ENCODE measurements at regions not wholly inside any gene's neighbourhood (a gene's known extent, or its start where the extent isn't known, plus 50 kb on each side); places are given as distances from the start of the nearest gene placed in this dataset.
"Not testable (repeated sequence)": the region's sequence is repeated elsewhere in the genome, so short reads cannot be mapped to it uniquely, and the experiment has no call there.

DNA sequence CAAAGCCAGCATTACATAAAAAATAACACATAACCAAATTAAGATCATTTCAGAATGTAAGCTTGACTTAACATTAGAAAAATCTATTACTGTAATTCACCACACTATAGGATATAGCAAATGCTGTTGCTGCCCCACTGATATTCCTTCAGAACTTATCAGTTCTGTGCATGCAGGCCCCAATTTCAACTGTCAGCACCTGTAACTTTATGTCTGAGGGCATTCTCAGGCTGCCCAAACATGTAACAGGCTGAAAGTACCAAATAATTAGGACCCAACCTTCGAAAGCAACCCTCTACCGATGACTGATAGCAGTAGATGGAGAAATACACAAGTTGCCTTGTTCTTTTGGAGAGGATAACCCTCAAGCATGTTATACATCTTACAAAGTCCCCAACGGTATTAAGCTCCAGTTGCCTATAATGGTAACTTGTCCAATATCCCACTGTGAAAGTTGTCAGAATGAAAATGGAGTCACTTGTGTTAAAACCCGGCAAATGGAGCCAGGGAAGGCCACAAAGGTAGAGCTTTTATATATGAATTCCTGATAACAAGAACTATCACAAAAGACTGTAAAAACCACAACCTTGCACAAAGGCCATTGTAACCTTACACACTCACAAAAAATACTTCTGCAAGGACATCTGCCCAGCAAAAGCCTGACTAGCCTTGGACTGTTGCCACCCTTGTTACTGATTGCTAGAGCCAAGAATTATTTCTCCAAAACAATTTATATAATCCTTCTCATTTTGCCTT, 66.9 kb upstream of the ZNF746 start:
- no peak for DNase-seq (ENCODE audit: low spot score)

DNA sequence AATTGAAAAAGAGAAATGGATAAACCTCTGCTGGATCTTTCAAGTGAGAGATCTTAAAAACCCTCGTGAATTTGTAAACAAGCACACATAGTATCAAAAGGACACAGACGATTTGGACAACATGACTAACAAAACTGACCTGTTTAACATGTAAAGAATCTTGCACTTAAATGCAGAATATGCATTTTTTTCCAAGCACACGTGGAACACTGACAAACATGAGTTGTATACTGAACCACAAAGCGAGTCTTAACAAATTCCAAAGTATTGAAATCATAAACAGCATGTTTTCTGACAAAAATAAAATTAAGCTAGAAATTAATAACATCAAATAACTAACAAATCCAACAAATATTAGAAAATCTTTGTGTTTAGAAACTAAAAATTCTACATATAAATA, 65.0 kb upstream of the ZNF746 start:
- DNase-seq (ENCODE audit: low spot score): no peak

DNA sequence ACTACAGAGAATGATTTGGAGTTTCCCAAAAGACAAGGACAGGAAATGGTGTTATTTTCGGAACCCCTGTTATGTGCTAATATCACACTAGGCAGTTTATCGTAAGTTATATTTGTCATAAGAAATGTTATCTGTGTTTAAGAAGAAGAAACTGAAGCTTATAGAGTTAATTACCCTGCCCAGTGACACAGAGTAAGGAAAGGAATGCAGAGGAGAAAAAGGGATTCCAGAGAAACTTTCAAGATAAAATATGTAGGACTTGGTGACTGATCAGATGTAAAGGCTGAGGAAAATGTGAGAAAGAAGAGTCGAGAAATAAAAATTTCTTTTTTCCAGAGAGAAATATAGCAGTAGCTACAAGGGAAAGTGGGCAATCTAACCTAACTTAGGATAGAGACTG, 63.5 kb upstream of the ZNF746 start:
- DNase-seq (ENCODE audit: low spot score): no peak

DNA sequence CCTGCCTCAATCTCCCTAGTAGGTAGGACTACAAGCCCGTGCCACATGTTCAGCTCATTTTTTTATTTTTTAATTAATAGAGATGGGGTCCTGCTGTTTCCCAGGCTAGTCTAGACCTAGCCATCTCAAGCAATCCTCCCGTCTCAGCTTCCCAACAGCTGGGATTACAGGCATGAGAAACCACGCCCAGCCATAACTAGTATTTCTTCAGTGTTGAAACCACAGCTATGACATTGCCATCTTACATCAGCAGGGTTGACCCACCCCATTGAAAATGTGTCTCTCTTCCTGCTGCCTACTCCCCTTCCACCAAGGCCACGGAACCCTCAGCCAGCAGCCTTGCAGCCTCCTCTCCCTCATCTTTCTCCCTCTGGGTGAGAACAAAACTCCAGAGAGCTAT, 62.1 kb upstream of the ZNF746 start:
- no peak for DNase-seq (ENCODE audit: low spot score)

DNA sequence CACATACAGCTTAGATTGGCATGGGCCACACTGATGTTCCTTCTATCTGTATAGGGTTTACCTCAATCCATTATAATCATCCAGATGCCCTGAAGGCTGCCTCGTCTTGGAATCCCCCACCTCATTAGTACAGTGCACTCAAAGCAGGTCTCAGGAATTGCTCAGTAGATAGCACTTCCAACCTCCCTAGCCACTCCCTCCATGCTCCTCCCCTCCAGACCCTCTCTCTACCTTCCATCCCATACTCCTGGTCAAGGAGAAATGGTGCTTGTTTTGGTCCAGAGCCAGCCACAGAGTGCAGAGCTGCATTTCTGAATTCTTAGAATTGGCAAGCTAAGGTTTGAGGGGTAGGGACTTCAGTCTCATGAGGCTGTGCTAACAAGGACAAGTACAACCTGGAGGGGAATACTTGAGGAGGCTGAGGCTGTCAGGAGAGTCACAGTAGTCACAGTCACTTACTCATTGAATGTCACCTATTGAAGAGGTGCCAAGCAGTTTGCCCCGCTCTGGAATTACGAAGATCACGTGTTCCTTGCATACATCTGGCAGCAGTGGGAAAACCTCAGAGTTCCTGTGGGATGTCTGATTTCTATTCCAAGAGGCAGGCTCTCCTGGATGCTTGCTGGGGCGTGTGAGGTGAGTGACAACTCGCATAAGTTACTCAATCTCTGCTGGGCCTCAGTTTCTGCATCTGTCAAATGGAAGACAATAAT, 60.7 kb upstream of the ZNF746 start:
- no peak for DNase-seq (ENCODE audit: low spot score)

DNA sequence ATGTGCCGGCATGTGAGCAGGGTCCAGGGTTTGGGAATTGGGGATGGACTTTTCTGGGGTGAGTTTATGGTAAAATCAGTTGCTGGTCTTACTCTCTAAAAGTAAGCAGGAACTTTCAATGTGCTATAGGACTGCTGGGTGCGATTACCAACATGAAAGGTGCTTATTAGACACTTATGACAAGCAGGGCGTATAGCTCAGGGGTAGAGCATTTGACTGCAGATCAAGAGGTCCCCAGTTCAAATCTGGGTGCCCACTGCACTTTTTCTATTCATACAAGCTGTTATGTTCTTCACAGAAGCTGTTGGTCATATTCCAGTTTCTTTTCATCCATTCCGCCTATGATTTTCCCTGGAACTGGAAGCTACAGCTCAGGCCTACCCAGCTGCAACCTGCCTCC, 58.9 kb upstream of the ZNF746 start:
- DNase-seq (ENCODE audit: low spot score): not testable (repeated sequence)

DNA sequence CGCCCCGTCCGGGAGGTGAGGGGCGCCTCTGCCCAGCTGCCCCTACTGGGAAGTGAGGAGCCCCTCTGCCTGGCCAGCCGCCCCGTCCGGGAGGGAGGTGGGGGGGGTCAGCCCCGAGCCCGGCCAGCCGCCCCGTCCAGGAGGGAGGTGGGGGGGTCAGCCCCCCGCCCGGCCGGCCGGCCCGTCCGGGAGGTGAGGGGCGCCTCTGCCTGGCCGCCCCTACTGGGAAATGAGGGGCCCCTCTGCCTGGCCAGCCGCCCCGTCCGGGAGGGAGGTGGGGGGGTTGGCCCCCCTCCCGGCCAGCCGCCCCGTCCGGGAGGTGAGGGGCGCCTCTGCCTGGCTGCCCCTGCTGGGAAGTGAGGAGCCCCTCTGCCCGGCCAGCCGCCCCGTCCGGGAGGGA, 57.2 kb upstream of the ZNF746 start:
- not testable (repeated sequence) for DNase-seq (ENCODE audit: low spot score)

DNA sequence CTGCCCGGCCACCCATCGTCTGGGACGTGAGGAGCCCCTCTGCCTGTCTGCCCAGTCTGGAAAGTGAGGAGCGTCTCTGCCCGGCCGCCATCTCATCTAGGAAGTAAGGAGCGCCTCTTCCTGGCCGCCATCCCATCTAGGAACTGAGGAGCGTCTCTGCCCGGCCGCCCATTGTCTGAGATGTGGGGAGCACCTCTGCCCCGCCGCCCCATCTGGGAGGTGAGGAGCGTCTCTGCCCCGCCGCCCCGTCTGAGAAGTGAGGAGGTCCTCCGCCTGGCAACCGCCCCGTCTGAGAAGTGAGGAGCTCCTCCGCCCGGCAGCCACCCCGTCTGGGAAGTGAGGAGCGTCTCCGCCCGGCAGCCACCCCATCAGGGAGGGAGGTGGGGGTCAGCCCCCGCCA, 56.4 kb upstream of the ZNF746 start:
- DNase-seq (ENCODE audit: low spot score): not testable (repeated sequence)

DNA sequence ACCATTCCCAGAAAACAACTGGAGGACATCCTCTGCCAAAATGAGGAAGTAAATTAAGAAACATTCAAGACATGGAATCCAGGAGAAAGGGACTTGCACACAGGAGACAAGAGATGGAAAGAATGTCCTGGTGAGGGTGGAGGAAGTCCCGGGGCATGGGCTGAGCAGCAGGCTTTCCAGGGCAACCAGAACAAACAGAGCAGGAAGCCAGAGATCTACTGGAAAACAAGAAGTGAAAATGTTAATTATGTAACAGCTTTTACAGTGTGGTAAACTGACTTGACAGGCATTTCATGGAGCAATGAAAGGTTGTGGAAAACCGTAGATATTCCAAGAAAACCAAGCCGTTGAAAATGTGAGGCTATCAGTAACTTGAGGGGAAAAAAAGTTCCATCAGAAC, 55.2 kb upstream of the ZNF746 start:
- DNase-seq (ENCODE audit: low spot score): no peak
